GM19452 (cell line): ENCODE measurements at regions not wholly inside any gene's neighbourhood (a gene's known extent, or its start where the extent isn't known, plus 50 kb on each side); places are given as distances from the start of the nearest gene placed in this dataset.
A peak's percentile ranks its signal among the peaks of the same experiment; 100 is the strongest.

Source experiments
- ATAC-seq: cut with Tn5 transposase; IDR thresholded peaks from one replicate; pipeline ENCODE4 v1.9.1; 2021; ENCODE audit not compliant: unreplicated experiment

- no peak for ATAC-seq
These were observed 499.7 kb downstream of the MAT2B start for GRCh38 chr5:164005071-164005470.

GRCh38 chr5:164007064-164007463 is 501.6 kb downstream of the MAT2B start:
- no peak for ATAC-seq

DNA sequence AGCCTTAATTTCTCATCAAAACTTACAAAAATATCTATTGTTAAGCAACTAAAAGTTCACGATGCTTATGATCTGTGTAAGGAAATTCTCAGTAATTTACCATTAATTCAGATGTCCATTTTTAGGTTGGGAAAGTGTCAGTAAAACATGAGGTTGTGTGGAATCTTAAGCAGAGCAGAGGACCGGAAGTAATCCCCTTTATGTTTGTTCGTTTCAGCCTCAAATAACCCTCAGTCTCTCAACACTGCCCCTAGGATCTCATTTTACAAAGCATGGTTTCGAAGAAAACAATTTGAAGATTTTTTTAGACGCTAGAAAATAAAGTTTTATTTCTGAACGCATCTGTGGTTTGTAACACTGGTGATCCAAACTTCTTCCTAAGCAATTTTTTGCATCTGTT is 504.2 kb downstream of the MAT2B start:
- ATAC-seq = no peak

DNA sequence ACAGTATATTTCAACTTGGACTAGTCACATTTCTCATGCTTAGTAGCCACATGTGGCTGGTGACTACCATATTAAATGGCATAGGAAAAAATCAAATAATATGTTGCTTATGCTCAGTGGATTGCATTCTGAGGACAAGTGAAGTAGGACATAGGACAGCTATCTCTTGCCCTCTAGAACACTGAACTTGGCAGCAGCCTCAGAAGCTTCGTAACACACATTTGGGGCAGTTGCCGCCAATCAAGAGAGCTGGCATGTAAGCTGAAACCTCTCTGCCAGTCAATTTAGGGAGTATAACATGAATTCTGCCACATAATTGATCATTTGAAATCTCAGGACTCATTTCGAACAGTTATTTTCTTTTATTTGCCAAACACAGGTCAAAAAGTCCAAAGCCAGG is 505.5 kb downstream of the MAT2B start:
- ATAC-seq = no peak

GRCh38 chr5:164012371-164012770 is 507.0 kb downstream of the MAT2B start:
- no peak for ATAC-seq

DNA sequence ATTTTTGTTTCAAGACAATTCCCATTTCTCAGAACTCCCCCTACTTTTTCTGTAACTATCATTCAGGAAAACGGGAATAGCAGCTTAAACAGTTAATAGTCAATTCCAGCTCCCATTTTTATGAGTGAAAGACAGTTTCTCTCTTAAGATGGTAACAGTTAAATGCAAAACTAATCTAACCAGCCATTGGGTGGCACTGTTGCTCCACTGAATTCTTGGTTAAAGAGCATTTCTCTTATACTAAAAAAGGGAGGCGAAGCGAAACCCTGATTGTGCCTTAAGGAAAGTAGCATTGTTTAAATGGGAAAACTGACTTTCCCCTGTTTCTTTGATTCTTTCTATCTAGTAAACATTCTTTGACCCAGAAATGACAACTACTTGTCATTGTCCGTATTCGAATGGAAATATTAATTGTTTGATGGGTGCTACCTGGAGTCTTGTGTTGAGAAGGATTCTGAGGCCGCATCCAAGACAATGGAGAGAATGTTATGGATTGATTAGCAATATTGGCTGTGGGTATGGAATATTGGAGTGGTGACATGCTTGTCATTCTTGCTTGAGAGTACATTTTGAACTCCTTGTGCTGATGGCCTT is 507.8 kb downstream of the MAT2B start:
- ATAC-seq = peak; percentile 92

DNA sequence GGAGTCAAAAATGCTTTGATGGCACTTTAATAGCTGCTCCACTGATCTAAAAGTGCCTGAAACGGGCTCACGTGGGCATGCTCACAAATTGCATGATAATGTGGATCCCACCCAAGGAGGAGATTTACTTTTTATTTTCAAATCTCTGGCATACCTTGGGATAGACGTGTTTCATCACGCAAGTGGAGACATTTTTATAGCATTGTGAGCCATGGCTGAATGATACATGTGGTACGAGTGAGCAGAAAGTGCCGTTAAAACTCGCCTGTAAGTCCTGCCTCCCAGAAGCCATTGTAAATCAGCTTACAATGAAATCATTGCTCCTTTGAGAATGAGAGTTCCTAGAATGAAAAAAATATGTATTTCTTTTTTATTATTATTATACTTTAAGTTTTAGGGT is 514.7 kb downstream of the MAT2B start:
- no peak for ATAC-seq

- no peak for ATAC-seq
These were observed 522.3 kb downstream of the MAT2B start for GRCh38 chr5:164027738-164028137.

- no peak for ATAC-seq
These were observed 532.8 kb downstream of the MAT2B start for GRCh38 chr5:164038128-164038783.

- no peak for ATAC-seq
These were observed 535.7 kb downstream of the MAT2B start for GRCh38 chr5:164041105-164041504.

GRCh38 chr5:164048359-164048926 is 543.0 kb downstream of the MAT2B start:
- no peak for ATAC-seq

DNA sequence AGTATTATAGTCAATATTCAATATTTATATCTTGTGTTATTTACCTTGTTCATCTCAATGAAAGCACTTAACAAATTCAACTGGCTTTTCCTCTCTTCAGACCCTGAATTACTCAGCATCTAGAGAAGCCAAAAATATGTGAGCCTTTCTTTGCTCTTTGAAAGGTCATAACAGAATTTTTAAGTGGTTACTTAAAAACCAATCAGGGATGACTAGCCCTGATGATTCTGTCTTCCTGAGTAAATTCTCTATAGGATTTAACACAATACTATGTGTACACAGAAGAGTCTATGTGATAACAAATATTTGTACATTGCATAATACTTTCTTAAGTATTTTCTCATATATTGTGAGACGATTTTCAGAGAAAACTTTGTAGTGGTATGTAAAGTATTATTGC is 546.3 kb downstream of the MAT2B start:
- ATAC-seq = no peak

DNA sequence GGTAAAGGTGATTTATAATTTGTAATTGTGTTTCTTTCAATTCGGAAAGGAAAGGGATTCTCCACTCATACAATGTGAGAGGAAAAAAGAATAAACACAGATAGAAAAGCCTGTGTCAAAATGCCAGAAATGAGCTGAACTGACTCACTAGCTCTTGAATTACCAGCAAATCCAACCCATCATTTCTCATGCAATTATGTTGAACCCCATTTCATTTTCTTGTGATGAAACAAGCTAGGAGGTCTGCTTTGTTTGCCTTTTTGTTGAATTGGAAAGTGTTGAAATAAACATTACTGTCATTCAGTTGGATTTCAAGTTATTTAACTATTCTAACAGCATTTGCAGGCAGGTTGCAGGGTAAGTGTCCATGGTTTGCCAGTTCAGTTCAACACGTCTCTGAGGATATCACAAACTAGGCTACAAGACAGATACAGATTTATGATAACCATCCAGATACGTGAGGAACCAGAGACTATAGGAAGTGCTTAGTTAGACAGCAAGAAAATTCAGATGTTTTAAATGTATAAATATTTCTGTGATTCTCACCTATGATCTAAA is 547.2 kb downstream of the MAT2B start:
- ATAC-seq = no peak

DNA sequence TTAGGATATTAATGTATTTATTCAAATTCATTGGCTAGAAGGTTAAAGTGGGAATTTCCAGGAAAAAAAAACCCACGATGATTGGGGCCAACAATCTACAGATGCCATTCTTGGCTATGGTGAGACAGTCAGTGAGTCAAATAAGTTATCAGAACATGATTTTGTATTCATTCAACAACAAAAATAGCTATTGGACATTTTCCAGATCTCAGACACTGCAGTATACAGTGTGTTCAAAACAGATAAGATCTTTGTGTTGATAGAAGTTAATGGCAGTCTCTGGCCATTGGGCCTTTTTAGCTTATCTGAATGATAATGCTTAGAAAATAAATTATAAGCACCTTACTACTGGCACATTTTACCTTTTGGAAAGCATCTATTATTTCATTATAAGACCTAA is 547.7 kb downstream of the MAT2B start:
- ATAC-seq = no peak

GRCh38 chr5:164054461-164054860 is 549.0 kb downstream of the MAT2B start:
- ATAC-seq = no peak

DNA sequence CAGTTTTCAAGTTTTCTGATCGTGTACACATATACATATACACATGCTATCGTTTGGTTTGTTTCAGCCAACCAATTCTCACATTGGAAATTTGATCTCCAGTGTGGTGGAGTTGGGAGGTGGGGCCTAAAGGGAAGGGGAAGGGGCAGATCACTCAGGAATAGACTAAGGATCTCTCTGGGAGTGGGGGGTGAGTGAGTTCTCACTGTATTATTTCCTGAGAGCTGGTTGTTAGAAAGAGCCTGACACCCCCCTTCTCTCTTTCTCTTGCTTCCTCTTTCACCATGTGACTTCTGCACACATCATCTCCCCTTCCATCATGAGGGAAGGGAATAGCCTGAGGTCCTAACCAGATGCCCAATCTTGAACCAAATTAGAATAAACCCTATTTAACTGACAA is 551.7 kb downstream of the MAT2B start:
- ATAC-seq = no peak

GRCh38 chr5:164058621-164059020 is 553.2 kb downstream of the MAT2B start:
- no peak for ATAC-seq

- no peak for ATAC-seq
These were observed 554.1 kb downstream of the MAT2B start for GRCh38 chr5:164059471-164059870.

DNA sequence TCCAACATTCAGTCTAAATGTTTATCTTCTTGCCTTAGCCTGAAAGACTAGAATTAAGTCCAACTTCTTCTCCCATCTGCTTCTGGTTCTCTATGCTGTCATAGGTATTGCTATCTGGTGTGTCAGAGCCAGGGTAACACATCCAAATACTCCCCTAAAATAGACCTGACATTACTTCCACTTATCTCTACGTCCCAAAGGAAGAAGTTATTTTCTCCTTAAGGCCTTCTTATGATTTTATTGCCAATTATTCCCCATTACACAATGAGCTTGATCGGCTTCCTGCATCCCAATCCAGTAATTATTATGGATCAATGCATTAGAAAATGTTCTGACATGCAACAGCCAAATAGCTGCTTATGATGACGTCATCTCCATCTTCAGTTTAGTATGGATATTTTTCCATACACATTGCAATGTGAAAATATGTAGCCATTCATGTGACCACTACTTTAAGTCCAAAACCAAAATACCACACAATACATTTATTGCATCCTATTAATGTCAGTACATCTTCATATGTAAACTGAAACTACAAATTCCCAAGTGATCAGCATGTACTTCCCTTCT is 555.5 kb downstream of the MAT2B start:
- no peak for ATAC-seq

DNA sequence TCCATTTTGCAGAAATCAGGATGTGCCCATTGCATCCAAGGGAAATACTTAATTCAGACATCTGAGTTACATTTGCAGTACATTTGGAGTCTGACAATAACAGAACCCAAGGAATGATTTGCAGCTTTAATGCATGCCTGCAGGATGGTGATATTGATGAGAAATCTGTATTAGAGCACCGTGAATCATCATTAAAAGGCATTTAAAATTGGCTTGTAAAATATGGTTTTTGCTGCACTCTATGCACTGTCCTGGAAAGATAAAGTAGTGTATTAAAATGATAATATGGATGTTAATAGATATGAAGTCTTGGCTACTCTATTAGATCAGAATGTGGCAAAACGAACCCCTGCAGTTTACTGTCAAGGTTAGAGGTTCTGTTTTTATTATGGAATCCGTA is 556.9 kb downstream of the MAT2B start:
- no peak for ATAC-seq

GRCh38 chr5:164065266-164065665 is 559.8 kb downstream of the MAT2B start:
- no peak for ATAC-seq

DNA sequence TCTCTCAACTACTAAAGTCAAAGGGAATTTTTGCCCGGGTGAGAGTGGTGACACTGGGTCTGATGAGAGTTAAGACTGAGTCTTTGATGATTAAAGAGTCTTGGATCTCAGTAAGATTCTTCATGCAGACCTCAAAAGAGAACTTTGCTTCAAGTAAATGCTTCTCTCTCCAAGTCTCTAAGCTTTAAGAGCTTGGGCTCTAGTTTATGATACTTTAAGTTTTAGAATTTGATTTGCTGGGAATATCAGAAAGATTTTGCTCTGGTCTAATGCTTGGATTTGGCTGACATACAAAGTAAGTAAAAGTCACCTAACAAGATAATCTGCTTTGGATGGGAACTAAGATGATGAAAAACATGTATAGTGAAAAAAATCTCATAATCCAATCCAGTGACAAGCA is 566.3 kb downstream of the MAT2B start:
- no peak for ATAC-seq
